Omental fat pad (tissue), 3 donors: ENCODE measurements at regions not wholly inside any gene's neighbourhood (a gene's known extent, or its start where the extent isn't known, plus 50 kb on each side); places are given as distances from the start of the nearest gene placed in this dataset.
"Not testable (repeated sequence)": the region's sequence is repeated elsewhere in the genome, so short reads cannot be mapped to it uniquely, and the experiment has no call there.

Experiments used
- ATAC-seq: fragments of 150-250 bp; one replicate; pipeline ENCODE4 v1.9.1; 2016; ENCODE audit warnings: mild to moderate bottlenecking, moderate library complexity; ENCODE audit not compliant: low FRiP score
- DNase-seq: peaks from one replicate; pipeline ENCODE4 v3.0.0-alpha.2; 2019; ENCODE audit warnings: low spot score
- CTCF ChIP-seq, 3 donors: fragments of 450-650 bp; IDR thresholded peaks; one replicate each; pipeline ENCODE4 v1.5.1; 2016 to 2017; ENCODE audit warnings: antibody characterized with exemption in 3 of 3, mild to moderate bottlenecking in 3 of 3, moderate library complexity in 2 of 3

GRCh38 chr12:31797230-31797872, 68.5 kb upstream of the AMN1 start:
- no peak for ATAC-seq
- no peak for TF ChIP-seq CTCF (IDR thresholded peaks at IDR 0.05)
- no peak for DNase-seq

- no peak for TF ChIP-seq CTCF (IDR thresholded peaks at IDR 0.05)
- ATAC-seq, result no peak
- DNase-seq, result no peak
Measured at GRCh38 chr12:31796270-31796951, 67.6 kb upstream of the AMN1 start.

GRCh38 chr12:31794745-31795144, 65.9 kb upstream of the AMN1 start:
- no peak for DNase-seq
- no peak for TF ChIP-seq CTCF (IDR thresholded peaks at IDR 0.05)
- ATAC-seq, result no peak

- ATAC-seq, DNase-seq: not testable (repeated sequence)
Measured at GRCh38 chr12:31791265-31791664, 62.4 kb upstream of the AMN1 start.

- no peak for TF ChIP-seq CTCF (IDR thresholded peaks at IDR 0.05)
- DNase-seq, result no peak
- no peak for ATAC-seq
Measured at GRCh38 chr12:31790759-31791158, 61.9 kb upstream of the AMN1 start.

- ATAC-seq (no peak), DNase-seq (no peak)
- no peak for TF ChIP-seq CTCF (IDR thresholded peaks at IDR 0.05)
Measured at GRCh38 chr12:31785318-31785717, 56.5 kb upstream of the AMN1 start.

- no peak for DNase-seq
- no peak for ATAC-seq
- no peak for TF ChIP-seq CTCF (IDR thresholded peaks at IDR 0.05)
Measured at GRCh38 chr12:31783996-31784645, 55.3 kb upstream of the AMN1 start.
